ENCODE measurements at regions not wholly inside any gene's neighbourhood (a gene's known extent, or its start where the extent isn't known, plus 50 kb on each side); places are given as distances from the start of the nearest gene placed in this dataset.

DNA sequence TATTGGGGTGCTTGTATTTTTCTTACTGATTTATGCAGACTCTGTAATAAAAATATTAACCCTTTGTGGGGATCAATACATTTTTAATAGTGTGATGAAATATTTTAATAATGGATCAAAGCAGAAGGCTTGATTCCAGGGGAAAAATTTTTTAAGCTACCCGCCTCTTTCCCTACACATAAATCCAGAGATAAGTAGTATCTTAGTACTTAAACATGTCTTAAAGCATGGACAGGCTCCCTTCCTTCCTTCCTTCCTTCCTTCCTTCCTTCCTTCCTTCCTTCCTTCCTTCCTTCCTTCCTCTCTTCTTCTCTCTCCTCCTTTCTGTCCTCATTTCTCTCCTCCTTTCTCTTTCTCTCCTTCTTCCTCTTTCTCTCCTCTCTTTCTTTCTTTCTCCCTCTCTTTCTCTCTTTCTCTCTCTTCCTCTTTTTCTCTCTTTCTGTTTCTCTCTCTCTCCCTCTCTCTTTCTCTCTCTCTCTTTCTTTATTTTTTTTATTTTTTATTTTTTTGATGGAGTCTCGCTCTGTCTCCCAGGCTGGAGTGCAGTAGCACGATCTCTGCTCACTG is 78.0 kb upstream of the SPRY4 start (continued):
- no peak for TF ChIP-seq SUZ12 (IDR thresholded peaks at IDR 0.05; ENCODE audit: unreplicated experiment)
- TF ChIP-seq GATAD2B (conservative IDR thresholded peaks at IDR 0.05; ENCODE audit: low read depth): no peak
- no peak for TF ChIP-seq YBX1 (IDR thresholded peaks at IDR 0.05)
- TF ChIP-seq ZNF384 (IDR thresholded peaks at IDR 0.05; ENCODE audit: borderline replicate concordance, low read depth, low read length): no peak
- no peak for TF ChIP-seq EGR1 (IDR thresholded peaks at IDR 0.05; ENCODE audit: borderline replicate concordance in 1 of 2, low read depth in 2 of 2, low read length in 2 of 2)
- TF ChIP-seq, protein P1, sequence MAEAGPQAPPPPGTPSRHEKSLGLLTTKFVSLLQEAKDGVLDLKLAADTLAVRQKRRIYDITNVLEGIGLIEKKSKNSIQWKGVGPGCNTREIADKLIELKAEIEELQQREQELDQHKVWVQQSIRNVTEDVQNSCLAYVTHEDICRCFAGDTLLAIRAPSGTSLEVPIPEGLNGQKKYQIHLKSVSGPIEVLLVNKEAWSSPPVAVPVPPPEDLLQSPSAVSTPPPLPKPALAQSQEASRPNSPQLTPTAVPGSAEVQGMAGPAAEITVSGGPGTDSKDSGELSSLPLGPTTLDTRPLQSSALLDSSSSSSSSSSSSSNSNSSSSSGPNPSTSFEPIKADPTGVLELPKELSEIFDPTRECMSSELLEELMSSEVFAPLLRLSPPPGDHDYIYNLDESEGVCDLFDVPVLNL (IDR thresholded peaks at IDR 0.05; ENCODE audit: low read depth, low read length): no peak
- TF ChIP-seq, protein P2, sequence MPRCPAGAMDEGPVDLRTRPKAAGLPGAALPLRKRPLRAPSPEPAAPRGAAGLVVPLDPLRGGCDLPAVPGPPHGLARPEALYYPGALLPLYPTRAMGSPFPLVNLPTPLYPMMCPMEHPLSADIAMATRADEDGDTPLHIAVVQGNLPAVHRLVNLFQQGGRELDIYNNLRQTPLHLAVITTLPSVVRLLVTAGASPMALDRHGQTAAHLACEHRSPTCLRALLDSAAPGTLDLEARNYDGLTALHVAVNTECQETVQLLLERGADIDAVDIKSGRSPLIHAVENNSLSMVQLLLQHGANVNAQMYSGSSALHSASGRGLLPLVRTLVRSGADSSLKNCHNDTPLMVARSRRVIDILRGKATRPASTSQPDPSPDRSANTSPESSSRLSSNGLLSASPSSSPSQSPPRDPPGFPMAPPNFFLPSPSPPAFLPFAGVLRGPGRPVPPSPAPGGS (IDR thresholded peaks at IDR 0.05; ENCODE audit: borderline replicate concordance, insufficient read depth, low read depth, low read length, poor library complexity, severe bottlenecking): no peak
- TF ChIP-seq, protein P3, sequence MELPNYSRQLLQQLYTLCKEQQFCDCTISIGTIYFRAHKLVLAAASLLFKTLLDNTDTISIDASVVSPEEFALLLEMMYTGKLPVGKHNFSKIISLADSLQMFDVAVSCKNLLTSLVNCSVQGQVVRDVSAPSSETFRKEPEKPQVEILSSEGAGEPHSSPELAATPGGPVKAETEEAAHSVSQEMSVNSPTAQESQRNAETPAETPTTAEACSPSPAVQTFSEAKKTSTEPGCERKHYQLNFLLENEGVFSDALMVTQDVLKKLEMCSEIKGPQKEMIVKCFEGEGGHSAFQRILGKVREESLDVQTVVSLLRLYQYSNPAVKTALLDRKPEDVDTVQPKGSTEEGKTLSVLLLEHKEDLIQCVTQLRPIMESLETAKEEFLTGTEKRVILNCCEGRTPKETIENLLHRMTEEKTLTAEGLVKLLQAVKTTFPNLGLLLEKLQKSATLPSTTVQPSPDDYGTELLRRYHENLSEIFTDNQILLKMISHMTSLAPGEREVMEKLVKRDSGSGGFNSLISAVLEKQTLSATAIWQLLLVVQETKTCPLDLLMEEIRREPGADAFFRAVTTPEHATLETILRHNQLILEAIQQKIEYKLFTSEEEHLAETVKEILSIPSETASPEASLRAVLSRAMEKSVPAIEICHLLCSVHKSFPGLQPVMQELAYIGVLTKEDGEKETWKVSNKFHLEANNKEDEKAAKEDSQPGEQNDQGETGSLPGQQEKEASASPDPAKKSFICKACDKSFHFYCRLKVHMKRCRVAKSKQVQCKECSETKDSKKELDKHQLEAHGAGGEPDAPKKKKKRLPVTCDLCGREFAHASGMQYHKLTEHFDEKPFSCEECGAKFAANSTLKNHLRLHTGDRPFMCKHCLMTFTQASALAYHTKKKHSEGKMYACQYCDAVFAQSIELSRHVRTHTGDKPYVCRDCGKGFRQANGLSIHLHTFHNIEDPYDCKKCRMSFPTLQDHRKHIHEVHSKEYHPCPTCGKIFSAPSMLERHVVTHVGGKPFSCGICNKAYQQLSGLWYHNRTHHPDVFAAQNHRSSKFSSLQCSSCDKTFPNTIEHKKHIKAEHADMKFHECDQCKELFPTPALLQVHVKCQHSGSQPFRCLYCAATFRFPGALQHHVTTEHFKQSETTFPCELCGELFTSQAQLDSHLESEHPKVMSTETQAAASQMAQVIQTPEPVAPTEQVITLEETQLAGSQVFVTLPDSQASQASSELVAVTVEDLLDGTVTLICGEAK (IDR thresholded peaks at IDR 0.05; ENCODE audit: borderline replicate concordance): no peak
- no peak for TF ChIP-seq LARP7 (IDR thresholded peaks at IDR 0.05)
- no peak for TF ChIP-seq RFX5 (IDR thresholded peaks at IDR 0.05; ENCODE audit: low read depth, low read length)

Measured in GM12878 (cell line).